DND-41 (cell line): ENCODE measurements at regions not wholly inside any gene's neighbourhood (a gene's known extent, or its start where the extent isn't known, plus 50 kb on each side); places are given as distances from the start of the nearest gene placed in this dataset.

ENCODE experiments used
- ATAC-seq: fragments of 200-7000 bp; cut with Tn5 transposase; 3 replicates; pipeline ENCODE4 v1.9.1; 2021; ENCODE audit warnings: low read depth; ENCODE audit not compliant: insufficient read depth
- DNase-seq: peaks from one replicate; pipeline ENCODE4 v3.0.0-alpha.2; 2020
- H2AFZ ChIP-seq: 2 replicates; pipeline ENCODE4 v1.6.0; 2012; ENCODE audit warnings: low read depth, low read length
- H3K27ac ChIP-seq: 2 replicates; pipeline ENCODE4 v1.5.1; 2012; ENCODE audit warnings: low read length, inconsistent platforms
- H3K27me3 ChIP-seq: fragments of 200-600 bp; sonication (generic); 2 replicates; pipeline ENCODE4 v1.6.0; 2012; ENCODE audit warnings: low read length, mild to moderate bottlenecking, inconsistent platforms; ENCODE audit not compliant: insufficient read depth, poor library complexity
- H3K36me3 ChIP-seq: 2 replicates; pipeline ENCODE4 v1.5.1; 2012; ENCODE audit warnings: low read length, inconsistent platforms; ENCODE audit not compliant: insufficient read depth
- H3K4me1 ChIP-seq: 2 replicates; pipeline ENCODE4 v1.5.1; 2012; ENCODE audit warnings: mild to moderate bottlenecking, low read length; ENCODE audit not compliant: insufficient read depth
- H3K4me2 ChIP-seq: 2 replicates; pipeline ENCODE4 v1.6.0; 2012; ENCODE audit warnings: mild to moderate bottlenecking, moderate library complexity, low read length, inconsistent platforms; ENCODE audit not compliant: insufficient read depth
- H3K4me3 ChIP-seq, 2 experiments: fragments of 200-600 bp in 1 of 2; shearing (Covaris generic) in 1 of 2; 2 replicates each; pipeline ENCODE4 v1.5.1; 2012 to 2016; ENCODE audit warnings: inconsistent platforms in 2 of 2, low read length in 2 of 2, mild to moderate bottlenecking in 2 of 2, low read depth in 1 of 2, moderate library complexity in 1 of 2
- H3K79me2 ChIP-seq: 2 replicates; pipeline ENCODE4 v1.6.0; 2012; ENCODE audit warnings: low read length, inconsistent platforms; ENCODE audit not compliant: insufficient read depth
- H3K9ac ChIP-seq: 2 replicates; pipeline ENCODE4 v1.6.0; 2012; ENCODE audit warnings: low read depth, mild to moderate bottlenecking, inconsistent platforms, low read length, moderate library complexity
- H3K9me3 ChIP-seq: 2 replicates; pipeline ENCODE4 v1.5.1; 2012; ENCODE audit warnings: low read length, moderate library complexity, mild to moderate bottlenecking, inconsistent platforms; ENCODE audit not compliant: insufficient read depth, severe bottlenecking
- H4K20me1 ChIP-seq: 2 replicates; pipeline ENCODE4 v1.6.0; 2012; ENCODE audit warnings: low read length; ENCODE audit not compliant: insufficient read depth
- CTCF ChIP-seq: IDR thresholded peaks from 2 replicates; pipeline ENCODE4 v1.5.1; 2012; ENCODE audit warnings: borderline replicate concordance, low read length, moderate library complexity, mild to moderate bottlenecking; ENCODE audit not compliant: poor library complexity, severe bottlenecking; ENCODE audit errors: extremely low read depth
- EZH2 ChIP-seq: IDR thresholded peaks from 3 replicates; pipeline ENCODE4 v1.6.1; 2012; ENCODE audit warnings: borderline replicate concordance, low read depth, mild to moderate bottlenecking, moderate library complexity, low read length, inconsistent platforms; ENCODE audit not compliant: severe bottlenecking

GRCh38 chrX:140918398-140919038 is 83.9 kb upstream of the SPANXB1 start:
- TF ChIP-seq EZH2 (no peak), CTCF (peak; percentile 51)
- Histone ChIP-seq H3K9me3 (no peaks in the 10 kb centered on the region), H3K36me3 (no peaks in the 10 kb centered on the region), H3K4me1 (no peaks in the 10 kb centered on the region), H4K20me1 (no peaks in the 10 kb centered on the region), H2AFZ (no peak overlapping the region), H3K27ac (no peak overlapping the region), H3K4me3 (no peak overlapping the region), H3K27me3 (no peaks in the 10 kb centered on the region), H3K9ac (no peak overlapping the region), H3K4me2 (no peak overlapping the region), H3K79me2 (no peaks in the 10 kb centered on the region)
- DNase-seq (peak; percentile 6), ATAC-seq (no peak)

- no peak for ATAC-seq
- no peak overlapping the region for H3K27ac ChIP-seq
- TF ChIP-seq EZH2 = no peak
- TF ChIP-seq CTCF = no peak
- H3K4me1 ChIP-seq = no peaks in the 10 kb centered on the region
- no peaks in the 10 kb centered on the region for H4K20me1 ChIP-seq
- H3K27me3 ChIP-seq = no peaks in the 10 kb centered on the region
- H3K36me3 ChIP-seq = no peaks in the 10 kb centered on the region
- no peak overlapping the region for H3K9ac ChIP-seq
- H3K4me2 ChIP-seq = no peak overlapping the region
- no peaks in the 10 kb centered on the region for H3K9me3 ChIP-seq
- no peak overlapping the region for H2AFZ ChIP-seq
- no peak overlapping the region for H3K4me3 ChIP-seq
- DNase-seq = no peak
- H3K79me2 ChIP-seq = no peaks in the 10 kb centered on the region
Measured at GRCh38 chrX:140920416-140920815, 82.0 kb upstream of the SPANXB1 start.

GRCh38 chrX:140923118-140923517 is 79.3 kb upstream of the SPANXB1 start:
- H2AFZ ChIP-seq = no peak overlapping the region
- H3K4me2 ChIP-seq = no peak overlapping the region
- no peaks in the 10 kb centered on the region for H3K4me1 ChIP-seq
- no peak overlapping the region for H3K4me3 ChIP-seq
- no peak for DNase-seq
- H3K9me3 ChIP-seq = no peaks in the 10 kb centered on the region
- no peak for TF ChIP-seq EZH2
- TF ChIP-seq CTCF = no peak
- no peak overlapping the region for H3K9ac ChIP-seq
- ATAC-seq = no peak
- H3K79me2 ChIP-seq = no peaks in the 10 kb centered on the region
- H4K20me1 ChIP-seq = no peaks in the 10 kb centered on the region
- no peaks in the 10 kb centered on the region for H3K27me3 ChIP-seq
- H3K36me3 ChIP-seq = no peaks in the 10 kb centered on the region
- H3K27ac ChIP-seq = no peak overlapping the region
